HCT116 (cell line): ENCODE measurements at regions not wholly inside any gene's neighbourhood (a gene's known extent, or its start where the extent isn't known, plus 50 kb on each side); places are given as distances from the start of the nearest gene placed in this dataset.

ENCODE experiments used
- ATAC-seq: fragments of 200-7000 bp; cut with Tn5 transposase; 2 replicates; pipeline ENCODE4 v1.9.1; 2020; ENCODE audit warnings: mild to moderate bottlenecking, moderate library complexity
- BruUV-seq: library from RNA; stranded (reverse); fragments of 400-500 nt; replicated peaks from 2 replicates; lab custom pipeline; 2021; lab: Mats Ljungman, UMichigan
- CTCF ChIA-PET: fragments of 300-600 bp; sonication (Branson Sonifier 250); formaldehyde crosslinking; loops from one replicate; lab custom pipeline; 2021; ENCODE audit warnings: antibody characterized with exemption; lab: Charles Lee
- POLR2A ChIA-PET: fragments of 300-600, 350-600 bp; sonication (Branson Sonifier 250); formaldehyde crosslinking; loops from one replicate; lab custom pipeline; 2021; ENCODE audit warnings: antibody characterized with exemption; lab: Charles Lee
- RAD21 ChIA-PET, 2 experiments: fragments of 300-600 bp; sonication (Branson Sonifier 250); formaldehyde crosslinking; loops; one replicate each; lab custom pipeline; 2023; ENCODE audit warnings: low total read pairs in 2 of 2; ENCODE audit not compliant: uncharacterized antibody in 2 of 2, unreplicated experiment in 2 of 2, low non-redundant PET in 1 of 2; lab: Charles Lee
- DNase-seq: peaks from one replicate; pipeline ENCODE4 v3.0.0-alpha.2; 2010; ENCODE audit warnings: low read depth, low spot score
- H2AFZ ChIP-seq: fragments of 200-600 bp; shearing (Covaris generic), sonication (generic); 2 replicates; pipeline ENCODE4 v1.6.1; 2017; ENCODE audit warnings: low read depth, mixed run types, mixed read lengths, antibody characterized with exemption, low read length; ENCODE audit not compliant: poor library complexity, severe bottlenecking
- H3K27ac ChIP-seq: 2 replicates; pipeline ENCODE4 v1.5.1; 2012; ENCODE audit warnings: low read depth, low read length
- H3K27me3 ChIP-seq: fragments of 200-600 bp; sonication (generic); 2 replicates; pipeline ENCODE4 v1.6.1; 2016; ENCODE audit warnings: mixed run types, low read length, mixed read lengths; ENCODE audit not compliant: insufficient read depth
- H3K36me3 ChIP-seq, 2 experiments: fragments of 200-500 bp in 1 of 2; fragments of 200-600 bp in 1 of 2; sonication (Bioruptor generic) in 1 of 2; sonication (generic) in 1 of 2; 2 replicates each; pipeline versions ENCODE4 v1.5.1 to v1.6.1; 2014 to 2016; ENCODE audit warnings: low read length in 2 of 2, inconsistent platforms in 1 of 2, mixed read lengths in 1 of 2, mixed run types in 1 of 2; ENCODE audit not compliant: insufficient read depth in 2 of 2, control insufficient read depth in 1 of 2
- H3K4me1 ChIP-seq, 2 experiments: fragments of 200-600 bp in 1 of 2; sonication (generic) in 1 of 2; 2 replicates each; pipeline versions ENCODE4 v1.5.1 to v1.6.1; 2012 to 2017; ENCODE audit warnings: low read length in 2 of 2, inconsistent platforms in 1 of 2, mild to moderate bottlenecking in 1 of 2, mixed read lengths in 1 of 2, mixed run types in 1 of 2, moderate library complexity in 1 of 2; ENCODE audit not compliant: insufficient read depth in 2 of 2, control insufficient read depth in 1 of 2
- H3K4me2 ChIP-seq: fragments of 200-600 bp; sonication (generic); 2 replicates; pipeline ENCODE4 v1.6.1; 2017; ENCODE audit warnings: mixed run types, low read length, mixed read lengths
- H3K4me3 ChIP-seq, 2 experiments: fragments of 200-600 bp in 1 of 2; sonication (generic) in 1 of 2; replicated peaks in 1 of 2; 2 replicates each; pipeline ENCODE4 v1.5.1; 2011 to 2016; ENCODE audit warnings: low read length in 2 of 2, control low read depth in 1 of 2, low read depth in 1 of 2, mild to moderate bottlenecking in 1 of 2, mixed read lengths in 1 of 2, mixed run types in 1 of 2
- H3K79me2 ChIP-seq: fragments of 200-600 bp; sonication (generic); 2 replicates; pipeline ENCODE4 v1.6.1; 2017; ENCODE audit warnings: mild to moderate bottlenecking, mixed run types, low read length, moderate library complexity, mixed read lengths; ENCODE audit not compliant: insufficient read depth
- H3K9ac ChIP-seq: fragments of 200-600 bp; sonication (generic); 2 replicates; pipeline ENCODE4 v1.6.1; 2016; ENCODE audit warnings: low read length, mixed read lengths
- H3K9me2 ChIP-seq: fragments of 200-600 bp; sonication (generic), shearing (Covaris generic); 2 replicates; pipeline ENCODE4 v1.6.1; 2017; ENCODE audit warnings: mixed run types, mild to moderate bottlenecking, moderate library complexity; ENCODE audit not compliant: insufficient read depth
- H3K9me3 ChIP-seq, 2 experiments: fragments of 200-500 bp in 1 of 2; fragments of 200-600 bp in 1 of 2; sonication (Bioruptor generic) in 1 of 2; sonication (generic) in 1 of 2; 2 replicates each; pipeline ENCODE4 v1.6.1; 2014 to 2017; ENCODE audit warnings: low read length in 2 of 2, mixed read lengths in 2 of 2, inconsistent platforms in 1 of 2, low read depth in 1 of 2, mild to moderate bottlenecking in 1 of 2, mixed run types in 1 of 2, moderate library complexity in 1 of 2; ENCODE audit not compliant: control insufficient read depth in 1 of 2, insufficient read depth in 1 of 2
- H4K20me1 ChIP-seq: fragments of 200-600 bp; sonication (generic), shearing (Covaris generic); 2 replicates; pipeline ENCODE4 v1.6.1; 2017; ENCODE audit warnings: mixed run types, mild to moderate bottlenecking, moderate library complexity; ENCODE audit not compliant: insufficient read depth
- CBX3 ChIP-seq: IDR thresholded peaks from 2 replicates; pipeline ENCODE4 v1.6.1; 2012; ENCODE audit warnings: low read depth
- CEBPB ChIP-seq: IDR thresholded peaks from 2 replicates; pipeline ENCODE4 v1.6.1; 2012; ENCODE audit warnings: low read depth
- CTCF ChIP-seq, 3 experiments: fragments of 200-600 bp in 1 of 3; sonication (generic) in 1 of 3; IDR thresholded peaks in 2 of 3; conservative IDR thresholded peaks in 1 of 3; 2 replicates each; pipeline ENCODE4 v1.5.1; 2012 to 2017; ENCODE audit warnings: low read depth in 2 of 3, low read length in 2 of 3, antibody characterized with exemption in 1 of 3, borderline replicate concordance in 1 of 3, control low read depth in 1 of 3, mild to moderate bottlenecking in 1 of 3, mixed read lengths in 1 of 3, mixed run types in 1 of 3, moderate library complexity in 1 of 3; ENCODE audit not compliant: insufficient read depth in 1 of 3
- FOSL1 ChIP-seq: IDR thresholded peaks from 2 replicates; pipeline ENCODE4 v1.6.1; 2012; ENCODE audit warnings: low read depth
- JUND ChIP-seq: IDR thresholded peaks from 2 replicates; pipeline ENCODE4 v1.6.1; 2012
- MAX ChIP-seq: IDR thresholded peaks from 2 replicates; pipeline ENCODE4 v1.6.1; 2012
- POLR2A ChIP-seq: IDR thresholded peaks from 2 replicates; pipeline ENCODE4 v1.7.0; 2011; ENCODE audit warnings: borderline replicate concordance; ENCODE audit not compliant: insufficient read depth, insufficient read length; ENCODE audit errors: extremely low read depth
- POLR2AphosphoS5 ChIP-seq: IDR thresholded peaks from 2 replicates; pipeline ENCODE4 v1.6.1; 2011; ENCODE audit warnings: mild to moderate bottlenecking, low read depth, low read length, moderate library complexity
- RAD21 ChIP-seq: IDR thresholded peaks from 2 replicates; pipeline ENCODE4 v1.6.1; 2012; ENCODE audit warnings: low read depth, mild to moderate bottlenecking
- REST ChIP-seq: IDR thresholded peaks from 2 replicates; pipeline ENCODE4 v1.6.1; 2012; ENCODE audit warnings: low read depth
- SIN3A ChIP-seq: IDR thresholded peaks from 2 replicates; pipeline ENCODE4 v1.6.1; 2012; ENCODE audit warnings: low read depth
- SRF ChIP-seq: IDR thresholded peaks from 2 replicates; pipeline ENCODE4 v1.6.1; 2012; ENCODE audit warnings: low read depth
- TCF7L2 ChIP-seq: IDR thresholded peaks from 2 replicates; pipeline ENCODE4 v1.7.0; 2011; ENCODE audit warnings: borderline replicate concordance, inconsistent platforms; ENCODE audit not compliant: insufficient read depth, insufficient read length; ENCODE audit errors: extremely low read depth
- ZNF274 ChIP-seq: fragments of 200-500 bp; sonication (Bioruptor generic); IDR thresholded peaks from 2 replicates; pipeline ENCODE4 v1.6.1; 2014; ENCODE audit warnings: mild to moderate bottlenecking, low read depth, low read length, inconsistent platforms
- intact Hi-C: fragments of 100-400 bp; cut with micrococcal nuclease; formaldehyde crosslinking; loops from 2 replicates; pipeline ENCODE4 v1.10.0; 2022

GRCh38 chr18:38565513-38565912 is 999.9 kb upstream of the CELF4 start:
- ChIA-PET POLR2A (no interaction called here), RAD21 (no interaction called here), CTCF (no interaction called here)
- no peak overlapping the region for H3K4me3 ChIP-seq
- no peaks in the 10 kb centered on the region for H4K20me1 ChIP-seq
- BruUV-seq = no TSS peak
- no peaks in the 10 kb centered on the region for H3K9me2 ChIP-seq
- 0 out of 4 replicates have a peak, but pooled peaks cover 2 to 3% of the 10 kb centered on the region in 2 experiments for H3K9me3 ChIP-seq
- no peak overlapping the region for H3K27ac ChIP-seq
- H3K27me3 ChIP-seq = no peaks in the 10 kb centered on the region
- no peak overlapping the region for H2AFZ ChIP-seq
- TF ChIP-seq SIN3A = no peak
- no peak for TF ChIP-seq CTCF (IDR thresholded peaks at IDR 0.05 in 2 of 3, conservative IDR thresholded peaks at IDR 0.05 in 1 of 3; ENCODE audit: borderline replicate concordance in 1 of 3, insufficient read depth in 1 of 3, low read depth in 2 of 3, low read length in 2 of 3)
- TF ChIP-seq POLR2AphosphoS5 = no peak
- no peak for TF ChIP-seq REST
- no peak for TF ChIP-seq MAX
- no peak for TF ChIP-seq CBX3
- TF ChIP-seq POLR2A = no peak
- TF ChIP-seq ZNF274 = no peak
- TF ChIP-seq CEBPB = no peak
- no peak for TF ChIP-seq FOSL1
- TF ChIP-seq JUND = no peak
- TF ChIP-seq SRF = no peak
- no peak for TF ChIP-seq RAD21
- TF ChIP-seq TCF7L2 = no peak
- TF ChIP-seq, all 23 proteins: peak for 0
- H3K9ac ChIP-seq = no peak overlapping the region
- intact Hi-C loops = no loop called here
- H3K36me3 ChIP-seq = no peaks in the 10 kb centered on the region
- DNase-seq (no peak), ATAC-seq (no peak)
- H3K4me1 ChIP-seq = no peaks in the 10 kb centered on the region
- no peak overlapping the region for H3K4me2 ChIP-seq
- no peaks in the 10 kb centered on the region for H3K79me2 ChIP-seq
